Activated CD4-positive, CD25-positive, alpha-beta regulatory T cell treated with anti-CD3 and anti-CD28 coated beads, Interleukin-2, amount 50 U/mL, for 72 hours (primary cell): ENCODE measurements at regions not wholly inside any gene's neighbourhood (a gene's known extent, or its start where the extent isn't known, plus 50 kb on each side); places are given as distances from the start of the nearest gene placed in this dataset.

ENCODE experiments used
- DNase-seq: peaks from one replicate; pipeline ENCODE4 v3.0.0; 2021

- no peak for DNase-seq
Measured at GRCh38 chr4:4594285-4594920, 52.6 kb upstream of the STX18 start.

- DNase-seq: no peak
Measured at GRCh38 chr4:4593596-4594284, 51.9 kb upstream of the STX18 start.

GRCh38 chr4:4592414-4592813 lies 50.6 kb upstream of the STX18 start:
- DNase-seq: no peak
